Epithelial cell of prostate (primary cell): ENCODE measurements at regions not wholly inside any gene's neighbourhood (a gene's known extent, or its start where the extent isn't known, plus 50 kb on each side); places are given as distances from the start of the nearest gene placed in this dataset.
"Not testable (repeated sequence)": the region's sequence is repeated elsewhere in the genome, so short reads cannot be mapped to it uniquely, and the experiment has no call there.

ENCODE experiments used
- DNase-seq: peaks from one replicate; pipeline ENCODE4 v3.0.0-alpha.2; 2011; ENCODE audit warnings: low read depth, low spot score
- H3K27ac ChIP-seq: fragments of 450-650 bp; 2 replicates; pipeline ENCODE4 v1.5.1; 2017; ENCODE audit warnings: mild to moderate bottlenecking

DNA sequence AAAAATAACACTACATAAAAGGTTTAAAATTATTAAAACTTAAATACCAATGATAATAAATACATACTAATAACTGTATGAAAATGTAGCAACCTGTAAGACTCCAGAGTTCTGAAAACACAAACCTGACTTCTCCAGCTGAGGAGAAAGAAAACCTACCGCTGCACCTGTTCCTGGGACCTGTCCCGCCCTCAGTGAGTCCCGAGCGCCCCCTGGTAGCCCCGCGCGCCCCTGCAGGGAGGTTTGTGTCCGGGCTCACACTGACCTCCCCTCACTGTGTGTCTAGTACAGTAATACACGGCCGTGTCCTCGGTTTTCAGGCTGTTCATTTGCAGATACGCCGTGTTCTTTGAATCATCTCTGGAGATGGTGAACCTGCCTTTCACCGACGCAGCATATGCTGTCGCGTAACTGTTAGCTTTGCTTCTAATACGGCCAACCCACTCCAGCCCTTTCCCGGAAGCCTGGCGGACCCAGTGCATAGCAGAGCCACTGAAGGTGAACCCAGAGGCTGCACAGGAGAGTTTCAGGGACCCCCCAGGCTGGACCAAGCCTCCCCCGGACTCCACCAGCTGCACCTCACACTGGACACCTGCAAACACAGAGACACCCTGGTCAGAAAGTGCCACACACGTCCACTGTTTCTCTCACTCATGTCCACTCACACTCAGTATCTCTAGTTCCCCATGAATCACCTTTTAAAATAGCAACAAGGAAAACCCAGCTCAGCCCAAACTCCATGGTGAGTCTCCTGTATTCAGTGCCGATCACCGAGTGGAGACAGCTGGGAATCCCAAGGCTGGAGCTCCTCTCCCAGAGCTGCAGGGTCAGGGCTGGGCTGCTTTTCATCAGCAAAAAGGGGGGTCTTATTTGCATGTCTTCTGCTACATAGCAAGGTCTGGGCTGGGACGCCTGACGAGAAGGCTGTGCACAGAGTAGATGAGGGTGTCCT is 1276.3 kb downstream of the TMEM121 start:
- no peak overlapping the region for H3K27ac ChIP-seq
- DNase-seq, result no peak

DNA sequence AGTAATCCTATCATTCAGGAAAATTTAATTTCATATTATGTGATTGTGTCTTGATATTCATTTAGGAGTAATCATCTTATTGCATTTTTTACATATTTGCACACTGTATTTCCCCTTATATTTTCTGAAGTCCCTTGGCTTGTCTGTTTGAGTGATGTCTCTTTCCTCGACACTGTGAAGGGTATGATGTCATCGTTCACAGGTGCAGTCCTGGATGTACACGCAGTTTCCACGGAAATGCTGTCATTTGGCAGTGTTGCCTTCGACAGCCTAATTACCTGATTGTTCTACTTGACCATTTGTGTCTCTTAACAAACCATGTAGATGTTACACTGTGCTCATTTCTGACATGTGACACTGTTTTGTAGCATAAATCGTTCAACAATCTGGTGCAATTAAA is 1277.0 kb downstream of the TMEM121 start:
- no peak for DNase-seq
- no peak overlapping the region for H3K27ac ChIP-seq

DNA sequence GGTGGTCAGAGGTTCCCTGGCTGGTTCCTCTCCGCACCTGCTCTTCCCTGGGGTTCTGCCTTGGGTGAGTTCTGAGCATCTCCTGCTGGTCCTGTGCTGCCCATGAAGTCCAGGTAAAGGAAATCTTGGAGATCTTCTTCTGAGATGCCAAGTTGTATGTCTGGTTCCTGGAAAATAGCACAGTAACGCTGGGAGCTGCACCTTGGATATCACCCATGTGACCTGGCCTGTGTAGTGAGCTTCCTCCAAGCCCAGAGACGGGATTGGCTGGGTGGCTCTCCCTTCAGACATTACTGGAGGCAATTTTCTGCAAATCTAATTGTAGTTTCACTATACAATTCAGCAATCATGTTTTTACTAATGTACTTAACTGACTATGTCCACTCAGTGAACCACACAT is 1281.1 kb downstream of the TMEM121 start:
- DNase-seq, result no peak
- H3K27ac ChIP-seq, result no peak overlapping the region

DNA sequence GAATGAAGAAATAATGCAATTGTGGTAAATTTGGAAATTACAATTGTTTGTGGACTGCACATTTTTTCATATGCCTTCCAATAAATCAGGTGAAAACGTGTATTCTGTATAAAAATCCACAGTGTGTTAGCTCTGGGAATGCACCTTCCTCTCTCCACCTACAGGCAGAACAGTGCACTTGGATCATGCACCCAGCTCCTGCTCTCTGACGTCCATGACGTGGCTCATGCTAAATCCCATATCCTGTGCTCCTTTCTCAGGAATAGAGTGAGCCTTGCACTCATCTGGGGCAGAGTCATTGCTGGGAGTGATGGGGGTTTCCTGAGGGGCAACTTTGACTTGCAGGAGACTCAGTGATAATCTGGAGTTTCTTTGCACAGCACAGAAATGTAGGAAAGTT is 1282.1 kb downstream of the TMEM121 start:
- no peak for DNase-seq
- no peak overlapping the region for H3K27ac ChIP-seq

DNA sequence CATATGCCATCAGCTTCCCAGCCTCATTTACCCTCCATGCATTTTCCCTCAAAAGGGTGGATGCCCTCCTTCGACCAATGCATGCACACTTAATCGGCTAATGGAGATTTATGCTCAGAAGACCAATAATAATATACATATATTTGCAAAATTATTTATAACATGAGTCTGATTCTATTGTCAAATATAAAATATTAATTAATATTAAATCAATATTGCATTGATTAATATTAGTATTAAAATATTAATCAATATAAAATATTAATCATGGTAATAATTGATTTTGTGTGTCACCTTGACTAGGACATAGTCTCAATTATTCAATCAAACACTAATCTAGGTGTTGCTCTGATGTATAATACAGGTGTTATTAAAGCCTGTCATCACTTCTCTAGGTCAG is 1282.5 kb downstream of the TMEM121 start:
- no peak for DNase-seq

DNA sequence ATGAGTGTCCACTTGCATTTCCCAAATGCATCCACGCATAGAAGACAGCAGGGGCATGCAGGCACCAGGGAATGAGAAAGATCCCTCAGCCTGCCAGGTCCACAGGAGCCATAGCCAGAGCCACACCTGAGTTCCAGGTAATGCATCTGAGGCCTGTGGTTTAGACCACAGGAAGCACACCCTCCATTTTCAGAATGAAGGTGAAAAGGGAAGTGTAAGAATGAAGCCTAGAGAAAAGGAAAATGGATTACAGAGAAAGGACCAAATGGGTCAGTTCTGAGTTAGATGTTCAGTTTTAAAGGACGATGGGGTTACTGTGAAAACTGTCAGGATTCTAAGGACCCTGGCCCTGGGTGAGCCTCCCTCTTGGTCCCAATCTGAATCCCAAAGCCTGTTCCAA is 1283.2 kb downstream of the TMEM121 start:
- DNase-seq, result no peak
- H3K27ac ChIP-seq, result no peak overlapping the region

More for the DNA sequence above, 1282.5 kb downstream of the TMEM121 start:
- no peak overlapping the region for H3K27ac ChIP-seq

DNA sequence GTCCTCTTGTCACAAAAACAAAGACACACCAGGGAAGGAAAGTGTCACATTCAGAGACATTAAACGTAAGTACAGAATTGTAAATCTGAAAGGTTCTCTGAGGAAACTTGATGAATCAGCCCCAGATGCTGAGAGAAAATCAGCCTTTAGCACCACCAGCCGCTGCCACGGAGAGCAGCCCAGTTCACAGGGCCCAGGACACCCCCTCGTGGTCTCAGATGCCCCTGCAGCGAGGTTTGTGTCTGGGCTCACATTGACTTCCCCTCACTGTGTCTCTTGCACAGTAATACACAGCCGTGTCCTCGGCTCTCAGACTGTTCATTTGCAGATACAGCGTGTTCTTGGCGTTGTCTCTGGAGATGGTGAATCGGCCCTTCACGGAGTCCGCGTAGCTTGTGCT is 1283.8 kb downstream of the TMEM121 start:
- not testable (repeated sequence) for H3K27ac ChIP-seq, DNase-seq

DNA sequence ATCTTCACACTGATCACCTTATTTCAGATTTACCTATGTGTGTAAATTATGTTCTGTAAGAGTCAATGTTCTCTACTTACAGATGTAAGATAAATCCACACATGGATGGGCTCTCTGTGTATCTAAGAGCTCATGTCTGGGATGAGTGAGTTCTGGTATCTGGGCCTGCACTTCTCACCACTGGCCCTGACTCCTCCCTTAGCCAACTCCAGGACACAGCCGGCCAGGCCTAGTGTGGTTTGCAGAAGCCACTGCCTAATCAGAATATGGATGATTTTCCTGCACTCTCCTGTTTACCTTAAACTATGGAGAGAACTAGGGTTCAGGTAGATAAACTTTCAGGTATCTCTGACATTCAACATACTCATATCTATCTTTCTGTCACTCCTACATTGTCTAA is 1284.8 kb downstream of the TMEM121 start:
- no peak for DNase-seq
- H3K27ac ChIP-seq, result no peak overlapping the region

DNA sequence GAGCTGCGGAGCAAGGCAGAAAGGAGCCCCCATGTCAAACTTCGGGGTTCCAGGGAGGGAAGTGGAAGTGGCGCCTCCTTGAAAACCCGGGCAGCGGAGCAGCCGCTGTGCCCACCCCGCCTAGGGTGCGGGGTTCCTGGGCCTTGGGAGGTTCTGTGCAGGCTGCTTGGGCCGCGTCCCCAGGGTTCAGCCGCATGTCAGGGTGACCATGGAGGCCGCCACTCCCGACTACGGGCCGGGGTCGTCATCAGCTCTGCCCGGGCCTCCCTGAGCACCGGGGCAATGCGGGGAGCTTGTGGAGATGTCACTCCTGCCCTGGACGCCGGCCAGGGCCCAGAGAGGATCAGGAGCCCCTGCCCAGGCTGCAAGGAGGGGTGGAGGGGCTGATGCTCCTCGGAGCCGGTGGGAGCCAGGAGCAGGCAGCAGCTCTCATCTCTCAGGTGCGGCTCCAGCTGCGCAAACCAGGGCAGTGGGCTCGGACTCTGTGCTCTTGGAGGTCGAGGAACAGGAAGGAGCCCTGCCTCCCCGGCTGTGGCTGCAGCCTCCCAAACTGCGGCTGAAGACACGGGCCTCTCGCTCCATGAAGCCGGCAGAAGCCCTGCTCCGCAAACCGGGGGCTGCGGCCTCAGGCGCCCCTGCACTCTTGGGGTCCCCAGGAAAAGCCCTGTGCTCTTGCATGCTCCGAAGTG is 1286.5 kb downstream of the TMEM121 start:
- no peak for DNase-seq
- no peak overlapping the region for H3K27ac ChIP-seq

DNA sequence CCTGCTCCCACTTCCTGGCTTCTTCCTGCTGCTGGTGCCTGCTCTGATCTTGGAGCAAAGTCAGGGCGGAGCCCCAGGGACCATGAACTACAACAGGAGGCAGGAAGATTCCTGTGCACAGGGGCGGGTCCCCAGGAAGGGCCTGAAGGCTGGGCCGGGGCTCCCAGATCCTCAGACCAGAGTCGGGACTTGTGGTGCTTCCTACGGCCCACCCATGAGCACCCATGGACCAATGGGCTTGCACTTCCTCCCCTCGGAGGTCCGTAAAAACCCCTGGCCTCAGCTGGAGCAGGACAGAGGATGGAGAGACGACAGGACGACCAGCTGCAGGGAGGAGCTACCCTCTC is 1287.1 kb downstream of the TMEM121 start:
- no peak for DNase-seq
- H3K27ac ChIP-seq, result no peak overlapping the region

DNA sequence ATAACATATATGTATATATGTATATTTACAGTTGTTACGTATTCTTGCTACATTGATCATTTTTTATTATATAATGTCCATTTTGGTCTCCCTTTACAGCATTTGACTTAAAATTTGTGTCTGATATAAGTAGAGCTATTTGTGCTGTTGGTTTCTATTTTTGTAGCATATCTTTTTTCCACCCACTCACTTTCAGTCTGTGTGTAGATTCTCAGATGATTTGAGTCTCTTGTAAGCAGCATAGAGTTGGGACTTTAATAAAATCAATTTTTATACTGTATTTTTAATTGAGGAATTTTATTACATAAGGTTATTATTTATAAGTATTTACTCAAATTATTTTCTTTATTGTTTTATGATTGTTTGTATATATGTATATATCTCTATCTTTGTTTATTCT is 1293.7 kb downstream of the TMEM121 start:
- H3K27ac ChIP-seq, result no peak overlapping the region
- no peak for DNase-seq

DNA sequence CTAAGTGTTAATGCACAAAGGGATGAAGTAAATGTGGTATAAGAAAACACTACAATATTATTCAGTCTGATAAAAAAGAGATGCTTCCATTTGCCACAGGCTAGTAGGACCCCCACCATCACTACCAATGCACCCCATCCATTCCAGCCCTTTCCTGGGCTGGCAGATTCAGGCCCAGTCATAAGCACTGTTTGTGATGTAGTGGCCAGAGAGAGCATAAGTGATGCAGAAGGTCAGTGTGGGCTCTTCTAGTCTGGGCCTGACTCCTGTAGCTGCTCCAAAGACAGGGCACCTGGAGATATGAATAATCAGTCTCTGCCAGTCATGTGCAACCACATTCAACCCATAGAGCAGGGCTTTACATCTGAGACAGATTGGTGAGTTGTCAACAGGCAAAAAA is 1294.7 kb downstream of the TMEM121 start:
- no peak overlapping the region for H3K27ac ChIP-seq
- DNase-seq, result no peak

DNA sequence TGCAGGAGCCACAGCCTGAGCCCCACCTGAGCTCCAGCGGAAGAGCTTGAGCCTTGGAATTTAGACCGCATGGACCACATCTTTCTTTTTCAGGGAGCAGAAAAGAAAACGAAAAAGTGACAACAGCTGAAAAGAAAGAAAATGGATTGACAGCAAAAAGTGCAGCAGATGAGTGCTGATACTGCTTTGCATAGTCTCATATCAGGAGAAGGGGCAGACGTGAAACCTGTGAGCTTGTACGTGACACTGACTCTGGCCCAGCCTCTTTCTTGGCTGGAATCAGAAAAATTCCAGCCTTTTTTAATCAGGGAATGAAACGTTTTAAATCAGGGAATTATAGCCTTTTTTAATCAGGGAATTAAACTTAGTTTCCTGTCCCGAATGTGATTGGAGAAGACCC is 1296.5 kb downstream of the TMEM121 start:
- no peak overlapping the region for H3K27ac ChIP-seq
- DNase-seq, result no peak

DNA sequence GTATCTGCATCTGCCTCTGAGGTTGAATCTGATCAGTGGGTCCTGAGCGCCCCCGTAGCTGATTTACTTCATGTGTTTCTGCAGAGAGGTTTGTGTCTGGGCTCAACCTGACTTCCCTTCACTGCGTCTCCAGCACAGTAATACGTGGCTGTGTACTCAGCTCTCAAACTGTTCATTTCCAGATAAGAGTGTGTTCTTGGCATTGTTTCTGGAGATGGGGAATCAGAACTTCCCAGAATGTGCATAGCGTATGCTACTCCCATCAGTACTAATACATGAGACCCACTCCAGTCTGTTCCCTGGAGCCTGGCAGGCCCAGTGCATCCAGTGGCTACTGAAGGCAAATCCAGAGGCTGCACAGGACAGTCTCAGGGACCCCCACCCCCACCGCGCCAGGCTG is 1297.2 kb downstream of the TMEM121 start:
- DNase-seq, result no peak

DNA sequence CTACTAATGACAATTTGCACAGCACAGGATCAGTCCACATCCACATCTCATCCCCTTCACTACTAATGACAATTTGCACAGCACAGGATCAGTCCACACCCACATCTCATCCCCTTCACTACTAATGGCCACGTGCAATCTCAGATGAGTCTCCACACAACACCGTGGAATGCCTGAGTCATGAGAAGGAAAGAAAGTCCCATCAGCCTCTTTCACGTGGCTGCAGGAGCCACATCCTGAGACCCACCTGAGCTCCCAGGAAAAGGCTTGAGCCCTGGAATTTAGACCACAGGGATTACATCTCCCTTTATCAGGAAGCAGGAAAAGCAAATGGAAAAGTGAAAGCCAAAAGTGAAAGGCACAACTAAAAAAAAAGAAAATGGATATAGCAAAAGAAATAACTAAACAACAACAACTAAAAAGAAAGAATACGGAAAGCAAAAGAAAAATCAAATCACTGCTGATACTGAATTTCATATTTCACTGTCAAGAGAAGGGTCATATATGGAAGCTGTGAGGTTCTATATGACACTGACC is 1300.5 kb downstream of the TMEM121 start:
- no peak for DNase-seq
- H3K27ac ChIP-seq, result no peak overlapping the region

More for the DNA sequence above, 1297.2 kb downstream of the TMEM121 start:
- H3K27ac ChIP-seq, result no peak overlapping the region

DNA sequence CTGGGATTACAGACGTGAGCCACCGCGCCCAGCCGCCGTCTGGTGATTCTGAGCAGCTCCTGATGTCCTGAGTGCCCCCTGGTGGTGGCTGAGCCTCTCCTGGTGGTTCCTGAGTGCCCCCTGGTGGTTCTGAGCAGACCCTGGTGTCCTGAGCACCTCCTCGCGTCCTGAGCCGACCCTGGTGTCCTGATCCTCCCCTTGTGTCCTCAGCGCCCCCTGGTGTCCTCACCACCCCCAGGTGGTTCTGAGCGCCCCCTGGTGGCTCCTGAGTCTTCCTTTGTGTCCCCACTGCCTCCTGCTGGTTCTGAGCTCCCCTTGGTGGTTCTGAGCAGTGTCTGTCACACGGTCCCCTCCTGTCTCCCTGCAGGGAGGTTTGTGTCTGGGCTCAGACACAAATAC is 1304.9 kb downstream of the TMEM121 start:
- no peak overlapping the region for H3K27ac ChIP-seq
- DNase-seq, result no peak

DNA sequence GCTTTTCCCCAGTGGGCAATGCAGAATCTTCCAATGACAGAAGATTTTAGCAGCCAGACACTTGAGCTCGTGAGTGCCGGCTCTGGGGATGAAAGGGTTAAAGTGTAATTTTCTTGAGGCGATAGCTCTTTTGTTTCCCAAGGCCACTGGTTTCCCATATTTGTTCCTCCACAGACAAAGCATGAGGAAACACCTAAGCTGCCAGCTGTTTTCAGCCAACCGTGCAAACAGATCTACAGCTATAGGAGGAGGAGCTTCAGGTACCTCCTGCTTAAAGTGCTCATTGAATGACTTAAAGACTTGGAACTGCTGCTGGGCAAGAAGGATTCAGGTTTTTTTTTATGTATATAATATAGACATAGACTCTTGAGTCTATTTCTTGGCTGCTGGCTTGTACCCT is 1311.5 kb downstream of the TMEM121 start:
- H3K27ac ChIP-seq, result no peak overlapping the region
- DNase-seq, result no peak

DNA sequence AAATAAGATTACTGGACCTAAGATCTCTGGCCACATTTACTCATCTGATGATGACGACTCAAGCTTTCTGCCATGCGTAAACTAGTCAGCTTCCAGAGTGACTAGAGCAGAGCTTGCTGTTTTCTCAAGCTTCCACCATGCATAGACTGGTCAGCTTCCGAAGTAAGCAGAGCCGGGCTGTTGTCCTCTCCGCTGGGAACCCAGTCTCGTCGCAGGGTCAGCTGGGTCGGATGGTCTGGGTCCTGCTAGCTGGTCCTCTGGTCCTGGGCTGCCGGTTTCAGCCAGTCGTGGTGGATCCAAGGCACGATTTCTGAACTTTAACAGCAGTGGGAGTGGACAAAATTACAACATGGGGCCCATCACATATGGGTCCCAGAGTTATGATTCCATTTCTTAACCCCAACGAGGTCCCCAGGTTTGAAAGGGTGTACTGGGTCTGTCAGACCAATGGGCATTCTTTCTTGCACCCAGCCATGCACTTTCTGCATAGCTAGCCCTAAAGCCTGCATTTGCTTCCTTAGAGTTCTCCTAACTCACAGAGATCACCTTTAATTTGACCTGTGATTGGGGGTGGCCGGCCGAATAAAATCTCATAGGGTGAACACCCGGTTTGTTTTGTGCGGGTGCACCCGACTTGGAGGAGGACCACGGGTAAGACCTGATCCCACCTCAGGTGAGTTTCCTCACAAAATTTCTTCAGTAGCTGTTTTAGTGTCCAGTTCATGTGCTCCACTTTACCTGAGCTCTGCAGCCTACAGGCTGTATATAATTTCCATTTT is 1312.8 kb downstream of the TMEM121 start:
- DNase-seq, result no peak
- H3K27ac ChIP-seq, result no peak overlapping the region

DNA sequence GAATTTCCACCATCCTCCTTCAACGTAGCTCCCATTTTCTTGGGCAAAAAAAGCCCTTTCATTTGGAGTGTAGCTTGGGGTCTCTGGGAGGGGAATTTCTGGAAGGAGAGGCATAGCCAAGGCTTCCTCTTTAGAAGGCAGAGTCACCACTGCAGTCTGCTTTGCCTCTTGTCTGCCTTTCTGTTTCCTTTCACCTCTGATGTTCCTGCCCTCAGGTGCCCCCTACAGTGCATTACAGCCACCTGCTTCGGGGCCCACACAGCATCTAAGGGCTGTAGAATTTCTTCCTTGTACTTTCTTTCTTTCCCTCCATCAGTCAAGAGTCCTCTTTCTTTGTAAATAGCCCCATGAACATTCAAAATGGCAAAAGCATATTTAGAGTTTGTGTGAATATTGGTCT is 1313.9 kb downstream of the TMEM121 start:
- H3K27ac ChIP-seq, result no peak overlapping the region
- DNase-seq, result no peak

DNA sequence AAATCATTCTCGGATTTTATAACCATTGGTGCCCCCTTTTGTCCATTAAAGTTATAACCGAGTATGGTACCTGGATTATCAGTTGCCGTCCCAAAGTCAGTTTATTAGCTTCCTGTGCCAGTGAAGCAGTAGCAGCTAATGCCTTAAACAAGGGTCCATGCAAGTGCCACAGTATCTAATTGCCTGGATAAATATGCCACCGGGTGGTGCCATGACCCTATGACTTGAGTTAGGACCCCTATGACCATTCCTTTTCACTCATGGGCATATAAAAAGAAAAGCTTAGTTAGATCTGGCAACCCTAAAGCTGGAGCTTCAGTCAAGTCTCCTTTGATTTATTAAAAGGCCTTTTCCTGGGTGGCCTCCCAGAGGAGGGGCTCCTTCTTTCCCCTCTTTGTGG is 1314.6 kb downstream of the TMEM121 start:
- DNase-seq, result no peak

DNA sequence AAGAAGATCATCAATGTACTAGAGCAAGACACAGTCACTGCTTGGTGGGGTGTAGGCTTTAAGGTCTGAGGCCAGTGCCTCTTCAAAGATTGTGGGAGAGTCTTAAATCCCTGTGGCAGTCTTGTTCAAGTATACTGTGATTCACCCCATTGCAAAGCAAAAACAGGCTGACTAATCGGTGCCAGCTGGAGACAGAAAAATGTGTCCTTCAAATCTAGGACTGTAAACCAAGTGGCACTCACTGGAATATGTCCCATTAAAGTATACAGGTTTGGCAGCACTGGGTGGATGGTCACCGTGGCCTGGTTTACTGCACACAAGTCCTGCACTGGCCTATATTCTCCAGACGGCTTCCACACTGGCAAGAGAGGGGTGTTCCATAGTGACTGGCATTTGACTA is 1315.3 kb downstream of the TMEM121 start:
- H3K27ac ChIP-seq, result no peak overlapping the region
- DNase-seq, result no peak

More for the DNA sequence above, 1314.6 kb downstream of the TMEM121 start:
- no peak overlapping the region for H3K27ac ChIP-seq
